H1 (cell line): ENCODE measurements at regions not wholly inside any gene's neighbourhood (a gene's known extent, or its start where the extent isn't known, plus 50 kb on each side); places are given as distances from the start of the nearest gene placed in this dataset.

ENCODE experiments used
- CBX8 ChIP-seq: fragments of 300-800, 300-1000 bp; sonication (generic); IDR thresholded peaks from 2 replicates; pipeline ENCODE4 v1.7.1; 2016; ENCODE audit warnings: low read depth, low read length, borderline replicate concordance
- FOSL1 ChIP-seq: IDR thresholded peaks from 2 replicates; pipeline ENCODE4 v1.6.1; 2011; ENCODE audit warnings: mild to moderate bottlenecking, low read depth, low read length, moderate library complexity; ENCODE audit not compliant: insufficient read depth
- GABPA ChIP-seq: IDR thresholded peaks from 2 replicates; pipeline ENCODE4 v1.6.1; 2011; ENCODE audit warnings: mild to moderate bottlenecking, low read length, moderate library complexity, borderline replicate concordance; ENCODE audit not compliant: insufficient read depth
- KDM5A ChIP-seq: fragments of 200-600 bp; IDR thresholded peaks from 2 replicates; pipeline ENCODE4 v1.7.1; 2012; ENCODE audit warnings: mild to moderate bottlenecking, low read length, inconsistent platforms, mixed read lengths
- MAFK ChIP-seq: IDR thresholded peaks from 2 replicates; pipeline ENCODE4 v1.6.1; 2012; ENCODE audit warnings: low read depth, mild to moderate bottlenecking, improper control_type of control experiment, low read length
- SAP30 ChIP-seq: fragments of 300-600 bp; sonication (generic); IDR thresholded peaks from 2 replicates; pipeline ENCODE4 v1.7.1; 2012; ENCODE audit warnings: low read length, moderate library complexity, mild to moderate bottlenecking, inconsistent platforms; ENCODE audit not compliant: insufficient read depth, insufficient replicate concordance
- SIN3A ChIP-seq, 2 experiments: IDR thresholded peaks in 1 of 2; conservative IDR thresholded peaks in 1 of 2; 2 replicates each; pipeline ENCODE4 v1.6.1; 2011 to 2012; ENCODE audit warnings: low read length in 2 of 2, improper control_type of control experiment in 1 of 2, low read depth in 1 of 2, mild to moderate bottlenecking in 1 of 2
- SIX5 ChIP-seq: IDR thresholded peaks from 2 replicates; pipeline ENCODE4 v1.6.1; 2011; ENCODE audit warnings: mild to moderate bottlenecking, low read depth, low read length
- SP2 ChIP-seq: IDR thresholded peaks from 2 replicates; pipeline ENCODE4 v1.6.1; 2012; ENCODE audit warnings: mild to moderate bottlenecking, low read length, inconsistent platforms

DNA sequence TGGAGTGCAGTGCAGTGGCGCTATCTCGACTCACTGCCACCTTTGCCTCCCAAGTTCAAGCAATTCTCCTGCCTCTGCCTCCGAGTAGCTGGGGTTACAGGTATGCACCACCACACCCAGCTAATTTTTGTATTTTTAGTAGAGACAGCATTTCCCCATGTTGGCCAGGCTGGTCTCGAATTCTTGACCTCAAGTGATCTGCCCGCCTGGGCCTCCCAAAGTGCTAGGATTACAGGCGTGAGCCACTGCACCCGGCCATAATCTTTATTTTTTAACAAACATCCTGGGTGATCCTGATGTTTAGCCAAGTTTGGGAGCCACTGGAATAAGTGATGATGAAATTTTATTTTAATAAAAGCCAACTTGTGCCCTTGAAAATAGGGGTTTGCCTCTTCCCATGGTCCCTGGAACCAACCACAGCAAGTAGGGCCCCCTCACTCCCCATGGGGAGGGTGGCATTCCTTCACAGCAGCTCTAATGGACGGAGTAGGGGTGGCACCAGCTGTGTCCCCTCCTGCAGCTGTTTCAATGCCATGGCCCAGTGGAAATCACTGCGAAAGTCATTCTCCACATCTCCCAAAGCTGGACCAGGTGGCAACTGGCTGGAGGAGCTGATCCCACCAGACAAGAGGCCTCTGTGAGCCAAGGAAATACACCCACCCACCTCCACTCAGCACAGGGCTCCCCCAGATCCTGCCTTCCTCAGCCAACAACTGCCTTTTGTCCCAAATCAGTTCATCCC lies 194.8 kb downstream of the ZFP36L2 start (continued):
- TF ChIP-seq KDM5A, result no peak
- no peak for TF ChIP-seq SIN3A (conservative IDR thresholded peaks at IDR 0.05 in 1 of 2, IDR thresholded peaks at IDR 0.05 in 1 of 2; ENCODE audit: low read depth in 1 of 2, low read length in 2 of 2)
- no peak for TF ChIP-seq FOSL1
- TF ChIP-seq GABPA, result no peak
- no peak for TF ChIP-seq SAP30
- TF ChIP-seq SIX5, result no peak
- TF ChIP-seq SP2, result no peak
- no peak for TF ChIP-seq CBX8
- TF ChIP-seq MAFK, result no peak
